ENCODE measurements at regions not wholly inside any gene's neighbourhood (a gene's known extent, or its start where the extent isn't known, plus 50 kb on each side); places are given as distances from the start of the nearest gene placed in this dataset.
"Not testable (repeated sequence)": the region's sequence is repeated elsewhere in the genome, so short reads cannot be mapped to it uniquely, and the experiment has no call there.

GRCh38 chr9:30506749-30507148, 1877.7 kb upstream of the ACO1 start:
- no peak for DNase-seq

- no peak for DNase-seq
Observed at GRCh38 chr9:30507166-30507565, 1877.3 kb upstream of the ACO1 start.

GRCh38 chr9:30511666-30512065, 1872.8 kb upstream of the ACO1 start:
- no peak for DNase-seq

GRCh38 chr9:30519166-30519565, 1865.3 kb upstream of the ACO1 start:
- DNase-seq: no peak

- no peak for DNase-seq
Observed at GRCh38 chr9:30519756-30520155, 1864.7 kb upstream of the ACO1 start.

GRCh38 chr9:30522061-30522460, 1862.4 kb upstream of the ACO1 start:
- no peak for DNase-seq

- DNase-seq: no peak
Observed at GRCh38 chr9:30522486-30522885, 1862.0 kb upstream of the ACO1 start.

- DNase-seq: no peak
Observed at GRCh38 chr9:30524311-30524710, 1860.1 kb upstream of the ACO1 start.

GRCh38 chr9:30534455-30534854, 1850.0 kb upstream of the ACO1 start:
- no peak for DNase-seq

GRCh38 chr9:30534896-30535295, 1849.5 kb upstream of the ACO1 start:
- no peak for DNase-seq

- no peak for DNase-seq
Observed at GRCh38 chr9:30536494-30536893, 1847.9 kb upstream of the ACO1 start.

GRCh38 chr9:30539696-30540095, 1844.7 kb upstream of the ACO1 start:
- DNase-seq: not testable (repeated sequence)

GRCh38 chr9:30574355-30575151, 1809.9 kb upstream of the ACO1 start:
- peak; percentile 23 for DNase-seq

GRCh38 chr9:30575218-30575617, 1809.2 kb upstream of the ACO1 start:
- DNase-seq: no peak

- no peak for DNase-seq
Observed at GRCh38 chr9:30575691-30576090, 1808.8 kb upstream of the ACO1 start.

- DNase-seq: no peak
Observed at GRCh38 chr9:30579810-30580209, 1804.6 kb upstream of the ACO1 start.

- DNase-seq: no peak
Observed at GRCh38 chr9:30582240-30582639, 1802.2 kb upstream of the ACO1 start.

GRCh38 chr9:30584559-30584958, 1799.9 kb upstream of the ACO1 start:
- no peak for DNase-seq

- no peak for DNase-seq
Observed at GRCh38 chr9:30591461-30591860, 1793.0 kb upstream of the ACO1 start.

GRCh38 chr9:30597608-30598007, 1786.8 kb upstream of the ACO1 start:
- DNase-seq: no peak

GRCh38 chr9:30605936-30606335, 1778.5 kb upstream of the ACO1 start:
- no peak for DNase-seq

GRCh38 chr9:30609713-30610112, 1774.7 kb upstream of the ACO1 start:
- DNase-seq: no peak

GRCh38 chr9:30616782-30617181, 1767.7 kb upstream of the ACO1 start:
- not testable (repeated sequence) for DNase-seq

- no peak for DNase-seq
Observed at GRCh38 chr9:30622561-30622960, 1761.9 kb upstream of the ACO1 start.

GRCh38 chr9:30628915-30629567, 1755.4 kb upstream of the ACO1 start:
- no peak for DNase-seq

Data from activated CD4-positive, CD25-positive, alpha-beta regulatory T cell treated with anti-CD3 and anti-CD28 coated beads, Interleukin-2, amount 50 U/mL, for 72 hours (primary cell).